HG02970 (cell line): ENCODE measurements at regions not wholly inside any gene's neighbourhood (a gene's known extent, or its start where the extent isn't known, plus 50 kb on each side); places are given as distances from the start of the nearest gene placed in this dataset.

ENCODE experiments used
- ATAC-seq: cut with Tn5 transposase; IDR thresholded peaks from one replicate; pipeline ENCODE4 v1.9.1; 2021; ENCODE audit warnings: mild to moderate bottlenecking, moderate library complexity, moderate number of reproducible peaks; ENCODE audit not compliant: unreplicated experiment, low FRiP score

DNA sequence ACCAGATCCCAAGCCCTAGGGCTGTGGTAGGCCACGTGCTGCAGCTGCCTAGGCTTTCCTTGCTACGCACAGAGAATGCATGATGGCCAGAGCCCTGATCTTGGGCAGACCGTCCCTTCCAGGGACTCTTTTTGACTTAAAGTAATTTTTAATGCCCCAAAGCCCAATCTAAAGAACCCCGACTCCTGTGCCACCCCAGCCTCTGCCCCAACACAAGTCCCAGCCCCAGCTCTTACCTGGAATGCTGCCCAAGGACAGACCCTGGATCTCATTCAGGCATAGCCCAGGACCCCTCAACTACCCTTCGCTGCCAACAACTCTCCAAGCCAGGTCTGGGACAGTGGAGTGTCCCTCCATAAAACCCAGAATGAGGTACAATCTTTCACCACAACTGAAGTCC is 211.7 kb upstream of the B3GAT1 start:
- no peak for ATAC-seq

DNA sequence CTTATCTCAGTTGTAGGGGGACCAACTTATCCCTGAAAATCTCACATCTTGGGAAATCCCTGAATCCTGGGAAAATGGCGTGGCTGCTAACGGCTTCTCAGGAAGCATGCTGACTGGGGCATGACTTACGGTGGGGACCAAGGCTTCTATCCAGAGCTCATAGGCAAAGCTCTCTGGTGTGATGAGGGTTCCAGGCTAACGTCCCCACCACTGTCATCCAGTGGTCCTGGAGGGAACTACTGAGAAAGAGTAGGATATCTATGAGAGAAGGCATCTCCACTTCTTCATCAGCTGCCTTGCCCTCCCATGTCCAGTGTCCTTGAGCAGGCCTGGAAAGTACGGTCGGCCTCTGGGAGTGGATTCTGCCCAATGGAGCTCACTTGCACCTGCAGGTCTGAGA is 210.4 kb upstream of the B3GAT1 start:
- ATAC-seq = no peak

DNA sequence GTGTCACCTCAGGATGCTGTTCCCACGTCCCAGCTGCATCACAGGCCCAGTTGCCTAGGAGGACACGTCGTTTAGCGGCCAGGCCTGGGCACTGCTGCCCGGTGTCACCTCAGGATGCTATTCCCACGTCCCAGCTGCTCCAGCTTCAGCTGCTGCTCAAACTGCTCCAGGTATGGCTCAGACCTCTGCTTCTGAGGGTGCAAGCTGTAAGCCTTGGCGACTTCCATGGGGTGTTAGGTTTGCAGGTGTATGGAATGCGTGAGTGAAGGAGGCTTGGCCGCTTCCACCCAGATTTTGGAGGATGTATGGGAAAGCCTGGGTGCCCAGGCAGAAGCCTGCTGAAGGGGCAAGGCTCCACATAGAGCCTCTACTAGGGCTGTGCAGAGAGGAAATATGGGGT is 205.3 kb upstream of the B3GAT1 start:
- ATAC-seq = no peak

DNA sequence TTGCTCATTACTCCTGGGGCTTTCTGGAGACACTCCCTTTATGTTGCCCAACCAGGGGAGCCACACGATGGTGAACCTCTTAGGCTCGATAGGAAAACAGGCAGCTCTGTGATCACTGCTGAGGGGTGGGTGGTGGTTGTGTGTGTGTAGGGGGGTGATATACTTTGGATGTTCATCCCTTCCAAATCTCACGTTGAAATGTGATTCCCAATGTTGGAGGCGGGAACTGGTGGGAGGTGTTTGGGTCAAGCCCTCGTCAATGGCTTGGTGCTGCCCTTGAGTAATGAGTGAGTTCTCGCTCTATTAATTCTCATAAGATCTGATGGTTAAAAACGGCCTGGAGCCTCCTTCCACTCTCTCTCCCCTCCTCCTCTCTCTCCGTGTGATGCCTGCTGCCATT is 204.0 kb upstream of the B3GAT1 start:
- ATAC-seq = no peak

DNA sequence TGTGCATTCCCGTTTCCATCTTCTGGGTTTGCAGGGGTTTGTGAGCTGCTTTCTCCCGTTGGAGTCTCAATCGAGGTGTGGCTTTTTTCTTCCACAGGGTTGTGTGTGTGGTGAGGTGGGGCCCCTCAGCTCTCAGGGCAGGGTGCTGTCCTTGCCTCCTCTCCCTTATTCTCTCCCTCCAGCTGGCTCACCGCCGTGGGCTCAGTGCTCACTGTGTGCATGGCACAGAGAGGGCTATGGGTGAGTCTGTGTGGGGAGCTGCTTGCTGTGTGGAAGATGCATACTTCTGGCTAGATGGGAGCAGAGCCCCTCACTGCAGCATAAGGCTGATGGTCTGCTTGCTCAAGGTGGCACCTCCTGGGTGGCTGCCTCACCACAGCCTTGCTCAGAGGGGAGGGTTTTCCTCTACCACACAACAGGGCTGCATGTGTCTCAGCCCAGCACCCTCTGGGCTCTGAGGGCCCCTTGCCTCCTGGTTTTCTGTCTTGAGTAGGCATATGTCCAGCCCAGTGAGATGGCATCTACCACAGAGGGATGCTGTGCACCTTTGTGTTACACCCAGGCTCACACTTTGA is 203.1 kb upstream of the B3GAT1 start:
- no peak for ATAC-seq

DNA sequence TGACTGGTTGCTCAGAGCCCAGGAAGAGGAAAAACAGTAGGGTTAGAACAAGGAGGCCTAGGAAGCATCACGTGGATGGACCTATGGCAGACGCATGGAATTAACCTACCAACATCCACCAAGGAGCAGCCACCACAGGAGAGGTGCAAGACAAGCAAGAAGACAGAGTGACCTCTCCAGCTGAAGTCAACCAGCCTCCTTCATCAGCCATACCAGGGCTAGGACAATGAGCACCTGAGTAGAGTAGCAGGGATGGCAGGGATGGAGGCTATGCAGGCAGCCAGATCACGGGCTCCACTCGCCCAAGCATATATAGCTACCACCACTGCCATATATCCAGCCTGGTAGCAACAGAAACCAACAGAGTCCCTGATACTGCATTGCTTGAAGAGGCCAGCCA is 202.1 kb upstream of the B3GAT1 start:
- ATAC-seq = no peak

DNA sequence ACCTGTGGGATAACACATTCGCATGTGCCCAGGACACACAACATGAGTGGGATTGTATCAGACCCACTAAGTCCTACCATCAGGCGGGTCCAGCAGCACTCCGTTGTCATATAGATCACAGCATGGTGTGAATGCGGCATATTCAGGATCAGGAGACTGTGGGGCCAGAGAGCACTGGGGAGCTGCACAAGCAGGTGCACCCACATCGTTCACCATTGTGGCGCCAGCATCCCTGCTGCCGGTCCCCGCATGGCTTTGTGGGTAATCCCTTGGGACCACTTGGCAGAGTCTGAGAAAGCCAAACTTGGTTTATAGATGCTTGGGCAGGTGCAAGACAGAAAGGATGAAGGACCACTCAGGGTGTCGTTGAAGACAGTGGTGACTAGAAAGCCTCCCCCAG is 201.6 kb upstream of the B3GAT1 start:
- ATAC-seq = no peak

DNA sequence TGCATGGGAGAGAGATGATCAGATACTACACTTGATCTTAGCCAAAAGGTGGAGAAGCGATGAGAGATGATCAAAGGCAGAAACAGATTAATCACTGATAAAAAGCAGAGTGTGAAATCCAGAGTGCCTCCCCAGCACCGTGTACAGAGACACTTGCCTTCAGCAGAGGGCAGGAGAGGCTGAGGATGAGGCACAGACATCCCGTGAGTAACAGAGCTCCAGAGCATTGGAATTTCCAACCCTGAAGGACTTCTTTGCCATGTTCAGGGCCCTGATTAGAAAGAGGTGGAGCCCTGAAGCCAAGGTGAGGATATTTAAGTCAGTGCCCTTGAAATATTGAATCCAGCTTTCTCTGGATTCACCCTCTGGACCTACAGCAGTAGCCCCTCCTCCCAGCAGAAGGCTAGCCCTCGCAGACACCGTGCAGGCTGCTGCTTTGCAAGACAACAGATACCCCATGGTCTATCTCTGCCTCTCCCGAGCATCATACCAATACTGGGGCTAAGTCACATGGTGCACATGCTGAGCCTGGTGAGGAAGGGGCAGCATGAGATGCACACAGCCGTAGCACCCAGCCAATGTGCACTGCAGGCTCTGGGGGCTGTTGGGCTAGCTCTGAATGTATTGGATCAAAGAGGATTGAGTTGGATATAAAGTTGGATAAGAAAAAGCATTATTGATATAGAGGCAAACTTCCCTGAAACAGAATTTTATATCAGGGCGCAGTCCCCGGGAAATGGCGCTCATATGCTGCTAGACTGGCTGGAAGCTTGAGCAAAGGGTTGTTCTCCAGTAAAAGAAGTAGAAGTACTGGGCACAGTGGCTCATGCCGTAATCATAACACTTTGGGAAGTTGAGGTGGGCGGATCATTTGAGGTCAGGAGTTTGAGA is 200.3 kb upstream of the B3GAT1 start:
- no peak for ATAC-seq

DNA sequence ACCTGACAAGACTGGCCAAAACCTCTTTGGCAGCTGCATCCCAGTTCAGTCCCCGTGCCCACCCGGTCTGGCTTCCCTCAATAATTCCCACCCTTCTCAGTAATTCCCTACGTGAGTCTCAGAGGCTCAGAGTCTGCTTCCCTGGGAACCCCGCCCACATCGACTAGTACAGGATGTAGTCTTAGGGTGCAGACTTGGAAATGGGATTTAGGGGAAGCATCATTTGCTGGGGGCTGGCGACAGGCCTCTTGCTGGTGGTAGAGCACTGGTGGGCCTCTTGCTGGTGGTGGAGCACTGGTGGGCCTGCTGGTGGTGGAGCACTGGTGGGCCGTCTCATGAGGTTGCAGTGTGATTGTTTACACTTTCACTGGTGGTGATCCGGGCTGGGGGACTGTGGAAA is 199.5 kb upstream of the B3GAT1 start:
- ATAC-seq = no peak

DNA sequence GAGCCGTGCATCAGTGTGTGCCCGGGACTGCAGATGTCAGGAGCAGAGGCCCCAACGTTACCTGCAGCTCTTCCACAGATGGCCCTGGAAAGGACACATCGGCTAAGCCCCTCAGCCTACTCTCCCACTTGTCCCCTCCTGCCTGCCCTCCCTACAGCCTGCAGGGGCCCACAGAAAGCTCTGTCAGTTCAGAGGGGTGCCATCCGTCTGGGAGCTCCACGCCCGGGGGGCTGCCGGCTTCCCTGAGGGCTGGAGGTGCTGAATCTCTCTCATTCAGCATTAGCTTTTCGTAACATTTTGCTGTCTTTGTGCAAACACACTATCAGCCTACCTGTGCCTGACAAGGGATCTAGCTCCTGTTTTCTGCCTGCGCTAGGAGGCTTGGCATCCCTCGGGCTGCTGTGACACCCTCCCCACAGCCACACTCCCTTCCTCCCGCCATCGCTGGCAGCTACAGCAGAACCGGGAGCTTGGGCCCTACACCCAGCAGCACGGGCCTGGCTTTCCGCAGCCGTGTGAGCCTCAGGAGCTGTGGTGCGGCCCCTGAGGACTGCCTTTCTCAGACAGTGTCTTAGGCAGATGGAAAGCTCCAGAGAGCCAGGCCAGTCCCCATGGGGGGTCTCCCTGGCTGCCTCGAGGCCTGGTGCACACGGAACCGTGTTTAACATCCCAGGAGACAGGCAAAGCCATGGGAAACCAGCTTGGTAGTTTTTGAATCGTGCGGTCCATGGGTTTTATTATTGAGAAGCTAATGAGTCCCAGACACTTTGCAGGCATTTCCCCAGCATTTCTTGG is 198.3 kb upstream of the B3GAT1 start:
- ATAC-seq = no peak

DNA sequence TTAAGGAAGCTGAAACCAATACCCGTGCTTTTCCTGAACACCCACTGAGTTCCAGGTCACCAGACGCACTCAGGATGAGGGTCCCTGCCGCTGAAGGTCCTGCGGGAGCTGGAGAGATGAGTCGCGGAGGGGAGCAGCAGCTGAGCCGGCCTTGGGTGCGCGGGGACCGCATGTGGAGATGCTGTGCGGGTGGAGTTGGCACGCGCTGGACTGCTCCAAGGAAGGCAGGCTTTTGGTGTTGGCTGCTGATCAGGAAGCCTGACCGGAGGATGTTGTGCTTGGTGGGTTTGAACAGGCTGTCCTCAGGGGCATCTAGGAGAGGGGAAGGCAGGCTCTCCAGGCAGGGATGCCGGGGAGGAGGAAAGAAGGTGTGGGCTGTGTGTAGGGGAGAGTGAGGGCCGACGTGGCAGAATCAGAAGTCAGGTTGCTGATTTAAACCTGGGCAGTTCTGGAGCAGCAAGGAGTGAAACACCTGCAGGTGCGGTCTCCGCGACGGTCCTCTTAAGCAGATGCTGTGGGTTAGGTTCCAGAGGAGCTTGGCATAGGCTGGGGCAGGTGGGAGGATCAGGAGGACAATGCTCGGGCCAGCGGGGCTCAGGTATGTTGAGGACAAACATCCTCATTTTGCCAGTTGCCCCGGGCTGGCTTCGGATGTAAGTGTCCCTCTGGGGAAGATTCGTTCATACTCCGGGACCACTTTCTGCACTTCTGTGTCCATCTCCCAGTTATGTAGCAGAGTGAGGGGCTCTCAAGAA is 197.5 kb upstream of the B3GAT1 start:
- no peak for ATAC-seq

DNA sequence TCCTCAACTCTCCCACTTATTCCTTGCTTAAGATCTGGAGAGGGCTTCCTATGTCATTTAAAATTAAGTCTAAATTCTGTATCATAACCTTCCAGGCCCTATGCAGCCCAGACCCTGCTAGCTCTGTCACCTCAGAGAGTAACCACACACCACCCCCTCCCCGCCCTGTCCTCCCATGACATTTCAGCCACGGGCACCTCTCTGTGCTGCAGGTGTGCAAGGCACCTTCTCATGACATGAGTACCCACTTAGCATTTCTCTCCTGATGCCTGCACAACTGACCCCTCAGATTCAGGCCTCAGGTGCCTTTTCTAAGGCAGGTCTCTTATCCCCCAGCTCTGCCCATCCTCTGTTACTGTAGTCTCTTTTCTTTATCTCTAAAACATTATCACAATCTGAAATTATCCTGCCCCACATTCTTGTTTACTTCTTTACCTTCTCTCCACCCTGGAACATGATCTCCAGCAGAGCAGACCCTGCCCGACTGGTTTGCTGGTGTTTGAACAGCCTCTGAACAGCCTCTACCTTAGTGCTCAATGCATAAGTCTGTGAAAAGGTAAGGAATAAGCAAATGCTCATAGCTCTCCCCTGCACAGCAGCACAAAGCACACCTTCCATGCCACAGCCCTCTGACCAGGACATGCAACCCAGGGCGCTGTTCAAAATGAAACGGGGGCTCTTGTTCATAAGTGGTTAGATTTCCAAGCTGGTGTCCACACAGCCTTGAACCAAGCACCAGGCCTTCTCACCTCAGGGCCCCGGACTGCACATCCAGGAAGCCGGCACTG is 196.1 kb upstream of the B3GAT1 start:
- ATAC-seq = no peak

DNA sequence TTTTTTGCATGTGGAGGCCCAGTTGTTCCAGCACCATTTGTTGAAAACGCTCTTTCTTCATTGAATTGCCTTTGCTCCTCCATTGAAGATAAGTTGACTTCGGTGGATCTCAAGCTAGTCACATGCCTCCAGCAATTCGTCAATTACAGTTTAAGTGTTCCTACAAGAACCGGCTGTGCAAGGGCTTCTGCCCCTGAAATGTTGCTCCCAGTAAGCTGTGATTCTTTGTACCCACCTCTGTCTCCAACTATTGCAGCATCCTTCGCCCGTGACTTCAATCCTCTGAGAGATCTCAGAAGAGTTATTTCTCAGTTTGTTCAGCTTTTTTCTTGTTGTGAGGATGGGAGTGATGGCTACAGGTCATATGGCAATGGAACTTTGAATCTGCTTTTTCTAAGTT is 194.2 kb upstream of the B3GAT1 start:
- no peak for ATAC-seq

DNA sequence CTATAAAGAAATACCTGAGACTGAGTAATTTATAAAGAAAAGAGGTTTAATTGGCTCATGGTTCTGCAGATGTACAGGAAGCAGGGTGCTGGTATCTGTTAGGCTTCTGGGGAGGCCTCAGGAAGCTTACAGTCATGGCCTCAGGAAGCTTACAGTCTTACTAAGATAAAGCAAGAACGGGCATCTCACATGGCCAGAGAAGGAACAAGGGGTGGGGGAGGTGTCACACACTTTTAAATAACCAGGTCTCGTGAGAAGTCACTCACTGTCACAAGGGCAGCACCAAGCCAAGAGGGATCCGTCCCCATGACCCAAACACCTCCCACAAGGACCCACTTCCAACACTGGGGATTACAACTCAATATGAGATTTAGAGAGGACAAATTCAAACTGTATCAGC is 192.8 kb upstream of the B3GAT1 start:
- ATAC-seq = no peak

DNA sequence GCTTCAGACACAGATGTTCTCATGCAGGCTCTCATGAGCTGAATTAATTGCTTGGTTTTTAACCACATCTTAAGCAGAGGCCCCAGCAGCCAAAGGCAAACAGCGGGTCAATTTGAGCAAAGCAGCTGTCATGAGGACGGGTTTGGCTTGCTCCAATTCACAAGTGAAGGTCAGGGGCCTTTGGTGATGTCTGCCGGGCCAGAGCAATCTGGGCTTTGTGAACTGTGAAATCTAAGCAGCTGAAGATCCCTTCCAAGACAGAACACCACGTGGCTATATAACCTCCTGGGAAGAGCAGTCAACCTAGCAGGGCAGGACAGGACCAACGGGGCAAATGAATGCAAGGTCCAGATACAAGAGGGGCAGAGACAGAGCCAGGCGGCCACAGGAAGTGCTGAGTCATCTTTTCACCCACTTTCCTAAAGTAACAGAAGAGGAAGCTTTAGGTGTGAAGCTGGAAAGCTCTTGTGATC is 187.3 kb upstream of the B3GAT1 start:
- ATAC-seq = no peak

DNA sequence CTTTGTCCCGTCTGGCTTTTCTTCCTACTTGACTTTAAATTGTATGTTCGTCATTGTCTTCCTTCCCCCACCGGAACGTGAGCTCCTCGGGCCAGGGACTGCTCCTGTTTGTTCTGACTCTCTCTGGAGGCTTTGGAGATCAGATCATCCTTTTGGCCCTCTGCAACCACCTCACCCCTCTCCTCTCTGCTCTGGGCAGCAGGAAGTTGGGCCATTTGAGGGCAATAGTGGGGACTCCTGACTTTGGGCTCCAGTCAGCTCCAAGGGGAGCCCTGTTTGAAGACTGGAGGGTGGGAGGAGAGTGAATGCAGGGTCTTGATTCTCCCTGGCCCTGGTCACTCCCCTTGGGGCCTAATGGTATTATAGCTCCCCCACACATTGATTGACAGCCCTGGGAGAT is 186.3 kb upstream of the B3GAT1 start:
- ATAC-seq = no peak

DNA sequence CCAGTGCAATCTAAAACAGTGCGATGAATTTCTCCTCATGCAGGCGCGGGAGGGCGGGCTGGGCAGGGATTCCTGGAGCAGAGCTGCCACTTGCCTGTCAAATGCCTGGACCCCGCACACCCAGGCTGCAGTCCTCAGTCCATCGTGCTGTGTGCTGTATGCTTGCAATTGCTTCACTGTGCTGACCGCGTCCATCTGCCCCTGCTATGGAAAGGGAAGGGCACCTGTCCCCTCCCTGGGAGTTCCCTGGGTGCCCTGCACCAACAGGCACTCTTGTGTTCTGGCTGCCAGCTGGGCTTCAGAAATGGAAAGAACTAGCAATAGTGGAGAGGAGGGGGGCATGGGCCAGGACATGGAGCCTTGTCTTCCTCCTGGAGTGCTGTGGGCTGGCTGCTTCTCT is 185.4 kb upstream of the B3GAT1 start:
- ATAC-seq = no peak

DNA sequence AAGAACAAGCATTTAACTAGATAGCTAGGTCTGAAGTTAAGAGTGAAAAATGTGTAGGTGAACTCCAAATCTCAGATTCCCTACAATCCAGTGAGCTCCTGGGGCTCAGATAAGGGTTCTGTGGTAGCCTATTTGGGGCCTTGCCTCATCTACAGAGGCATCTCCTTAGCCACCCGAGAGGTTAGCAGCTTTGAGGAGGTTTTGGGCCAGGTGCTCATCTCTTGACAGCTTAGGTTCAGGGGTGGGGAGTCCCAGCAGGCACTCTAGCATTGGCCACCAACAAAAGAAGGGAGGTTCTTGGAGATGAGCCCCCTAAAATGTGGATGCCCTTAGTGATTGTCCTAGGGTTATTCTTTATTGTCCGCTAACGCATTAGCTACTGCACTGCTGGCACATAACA is 184.4 kb upstream of the B3GAT1 start:
- no peak for ATAC-seq

DNA sequence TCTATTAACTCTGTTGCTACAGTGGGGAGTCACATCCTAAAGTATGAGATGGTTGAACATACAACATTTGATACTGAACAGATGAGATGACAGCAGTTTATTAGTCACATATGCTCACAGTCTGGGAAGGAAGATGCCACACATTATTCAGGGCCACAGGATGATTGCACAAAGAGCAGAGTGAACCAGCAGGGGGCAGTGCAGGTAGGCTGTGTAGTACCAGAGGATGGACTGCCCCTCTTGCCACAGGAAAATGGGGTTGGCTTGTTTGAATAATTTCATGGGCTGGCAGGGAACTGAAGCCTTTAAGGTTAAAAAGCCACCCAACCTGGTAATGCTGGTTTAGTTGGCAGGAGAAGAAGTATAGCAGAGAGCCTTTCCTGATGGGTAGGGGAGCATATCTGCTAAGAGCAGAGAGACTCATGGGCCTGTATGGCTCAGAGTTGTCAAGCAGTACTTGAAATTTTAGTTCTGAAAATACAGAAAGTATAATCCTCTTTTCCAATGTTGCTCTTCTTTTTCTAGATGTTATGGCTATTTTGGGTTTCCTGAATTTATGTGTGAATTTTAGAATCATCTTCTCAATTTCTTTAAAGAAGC is 180.4 kb upstream of the B3GAT1 start:
- ATAC-seq = peak; percentile 78
